GM12878 (cell line): ENCODE measurements at regions not wholly inside any gene's neighbourhood (a gene's known extent, or its start where the extent isn't known, plus 50 kb on each side); places are given as distances from the start of the nearest gene placed in this dataset.

Experiments used
- ATAC-seq: fragments of 200-7000 bp; cut with Tn5 transposase; 3 replicates; pipeline ENCODE4 v1.9.1; 2020; ENCODE audit warnings: mild to moderate bottlenecking, moderate library complexity
- BruUV-seq: library from RNA; stranded (reverse); fragments of 400-500 nt; replicated peaks from 2 replicates; lab custom pipeline; 2021; lab: Mats Ljungman, UMichigan
- CTCF ChIA-PET: fragments of 300-600 bp; sonication (Branson Sonifier 250); formaldehyde crosslinking; extraction: SDS; loops from one replicate; lab custom pipeline; 2021; ENCODE audit warnings: inconsistent platforms; lab: Yijun Ruan, JAX
- POLR2A ChIA-PET: fragments of 350-600 bp; formaldehyde crosslinking; extraction: SDS; loops from one replicate; lab custom pipeline; 2021; ENCODE audit warnings: inconsistent platforms; lab: Charles Lee
- RAD21 ChIA-PET: fragments of 300-600 bp; sonication (Branson Sonifier 250); formaldehyde crosslinking; loops from one replicate; lab custom pipeline; 2023; ENCODE audit warnings: antibody characterized with exemption; ENCODE audit not compliant: unreplicated experiment; lab: Charles Lee
- SMC1A ChIA-PET: fragments of 300-600 bp; sonication (Branson Sonifier 250); formaldehyde crosslinking; loops from one replicate; lab custom pipeline; 2023; ENCODE audit not compliant: unreplicated experiment, uncharacterized antibody; lab: Charles Lee
- DNase-seq: peaks from one replicate; pipeline ENCODE4 v3.0.0-alpha.2; 2011; ENCODE audit warnings: low read depth, low spot score
- FAIRE-seq: peaks from 3 replicates; lab custom pipeline; 2011; peaks lifted over from hg19 to GRCh38; lab: Jason Lieb, UNC
- H2AFZ ChIP-seq: 2 replicates; pipeline ENCODE4 v1.6.0; 2011; ENCODE audit warnings: low read depth, low read length, control low read depth; ENCODE audit not compliant: control insufficient read depth
- H3K27ac ChIP-seq: 2 replicates; pipeline ENCODE4 v1.5.1; 2011; ENCODE audit warnings: control low read depth; ENCODE audit not compliant: control insufficient read depth, insufficient read depth
- H3K27me3 ChIP-seq, 2 experiments: replicated peaks in 1 of 2; 2 replicates each; pipeline versions ENCODE4 v1.6.0 to v1.6.1; 2011; ENCODE audit warnings: low read length in 1 of 2; ENCODE audit not compliant: control insufficient read depth in 2 of 2, insufficient read depth in 2 of 2
- H3K36me3 ChIP-seq, 2 experiments: 2 replicates each; pipeline ENCODE4 v1.5.1; 2011; ENCODE audit warnings: low read length in 1 of 2; ENCODE audit not compliant: control insufficient read depth in 2 of 2, insufficient read depth in 2 of 2
- H3K4me1 ChIP-seq: 2 replicates; pipeline ENCODE4 v1.6.1; 2011; ENCODE audit warnings: mild to moderate bottlenecking, low read length, moderate library complexity, mixed read lengths; ENCODE audit not compliant: control insufficient read depth, insufficient read depth
- H3K4me2 ChIP-seq: 2 replicates; pipeline ENCODE4 v1.6.0; 2011; ENCODE audit warnings: control low read depth; ENCODE audit not compliant: control insufficient read depth, insufficient read depth
- H3K4me3 ChIP-seq: fragments of 200-600 bp; sonication (generic); 2 replicates; pipeline ENCODE4 v1.5.1; 2016
- H3K79me2 ChIP-seq: 2 replicates; pipeline ENCODE4 v1.6.0; 2011; ENCODE audit warnings: low read length; ENCODE audit not compliant: control insufficient read depth, insufficient read depth
- H3K9ac ChIP-seq: 2 replicates; pipeline ENCODE4 v1.8.0; 2011; ENCODE audit warnings: low read length, control low read depth, mixed read lengths; ENCODE audit not compliant: control insufficient read depth, insufficient read depth
- H3K9me3 ChIP-seq: replicated peaks from 3 replicates; pipeline ENCODE4 v1.5.1; 2011; ENCODE audit warnings: mild to moderate bottlenecking, low read length; ENCODE audit not compliant: control insufficient read depth, insufficient read depth
- H4K20me1 ChIP-seq: 2 replicates; pipeline ENCODE4 v1.6.0; 2011; ENCODE audit not compliant: control insufficient read depth, insufficient read depth
- ETV6 ChIP-seq, 2 experiments: fragments of 450-650 bp in 1 of 2; IDR thresholded peaks in 1 of 2; conservative IDR thresholded peaks in 1 of 2; 2 replicates each; pipeline ENCODE4 v1.6.1; 2014; ENCODE audit warnings: antibody characterized with exemption in 1 of 2, borderline replicate concordance in 1 of 2, low read depth in 1 of 2, mild to moderate bottlenecking in 1 of 2, moderate library complexity in 1 of 2
- HDAC6 ChIP-seq: fragments of 200-600 bp; sonication (generic); IDR thresholded peaks from one replicate; pipeline ENCODE4 v1.8.0; 2017; ENCODE audit warnings: antibody characterized with exemption; ENCODE audit not compliant: unreplicated experiment
- IKZF2 ChIP-seq, 2 experiments: fragments of 450-650 bp; IDR thresholded peaks; 2 replicates each; pipeline ENCODE4 v1.6.1; 2017; ENCODE audit warnings: mild to moderate bottlenecking in 2 of 2, moderate library complexity in 2 of 2
- JUNB ChIP-seq: IDR thresholded peaks from 2 replicates; pipeline ENCODE4 v1.6.1; 2016; ENCODE audit warnings: antibody characterized with exemption, mild to moderate bottlenecking
- MYC ChIP-seq: IDR thresholded peaks from 2 replicates; pipeline ENCODE4 v1.6.1; 2011; ENCODE audit warnings: mild to moderate bottlenecking, low read length, moderate library complexity, inconsistent platforms; ENCODE audit not compliant: insufficient read depth, insufficient replicate concordance, insufficient read length, severe bottlenecking
- NFXL1 ChIP-seq: fragments of 450-650 bp; IDR thresholded peaks from 2 replicates; pipeline ENCODE4 v1.6.1; 2017; ENCODE audit warnings: antibody characterized with exemption, mild to moderate bottlenecking, borderline replicate concordance
- NR2F1 ChIP-seq: fragments of 450-650 bp; conservative IDR thresholded peaks from 2 replicates; pipeline ENCODE4 v1.6.1; 2017; ENCODE audit warnings: mild to moderate bottlenecking
- NRF1 ChIP-seq: conservative IDR thresholded peaks from 2 replicates; pipeline ENCODE4 v1.6.1; 2011; ENCODE audit warnings: mild to moderate bottlenecking, low read depth, low read length, improper control_type of control experiment
- PRDM15 ChIP-seq: fragments of 450-650 bp; formaldehyde crosslinking; IDR thresholded peaks from 2 replicates; pipeline ENCODE4 v1.4.0; 2020; ENCODE audit warnings: mild to moderate bottlenecking, moderate library complexity
- SMARCA5 ChIP-seq: fragments of 450-650 bp; IDR thresholded peaks from 2 replicates; pipeline ENCODE4 v1.6.1; 2017; ENCODE audit warnings: mild to moderate bottlenecking
- ZBED1 ChIP-seq: IDR thresholded peaks from 2 replicates; pipeline ENCODE4 v1.6.1; 2016; ENCODE audit warnings: borderline replicate concordance
- WGBS: methylation state at CpG from one replicate; pipeline ENCODE4 v1.1.6; 2016; ENCODE audit warnings: low lambda C conversion rate; ENCODE audit not compliant: insufficient replicate concordance, insufficient coverage; ENCODE audit errors: missing lambda C conversion rate; 5-methylcytosine and 5-hydroxymethylcytosine counted together
- in situ Hi-C: fragments of 300-500 bp; cut with MboI; formaldehyde crosslinking; loops from 9 replicates; pipeline ENCODE4 v1.14.3; 2018; ENCODE audit warnings: mixed read lengths
- intact Hi-C: fragments of 100-400 bp; cut with micrococcal nuclease; formaldehyde crosslinking; loops from one replicate; pipeline ENCODE4 v1.14.2; 2022; ENCODE audit not compliant: unreplicated experiment
- TF ChIP-seq, protein P1 (sequence below): fragments of 450-650 bp; IDR thresholded peaks from 2 replicates; pipeline ENCODE4 v1.6.1; 2018; ENCODE audit warnings: mild to moderate bottlenecking, low read depth, moderate library complexity; ENCODE audit not compliant: partially characterized antibody
- TF ChIP-seq, protein P2 (sequence below): fragments of 150-350 bp; IDR thresholded peaks from 2 replicates; pipeline ENCODE4 v1.6.1; 2014; ENCODE audit warnings: mild to moderate bottlenecking, low read depth, low read length

DNA sequence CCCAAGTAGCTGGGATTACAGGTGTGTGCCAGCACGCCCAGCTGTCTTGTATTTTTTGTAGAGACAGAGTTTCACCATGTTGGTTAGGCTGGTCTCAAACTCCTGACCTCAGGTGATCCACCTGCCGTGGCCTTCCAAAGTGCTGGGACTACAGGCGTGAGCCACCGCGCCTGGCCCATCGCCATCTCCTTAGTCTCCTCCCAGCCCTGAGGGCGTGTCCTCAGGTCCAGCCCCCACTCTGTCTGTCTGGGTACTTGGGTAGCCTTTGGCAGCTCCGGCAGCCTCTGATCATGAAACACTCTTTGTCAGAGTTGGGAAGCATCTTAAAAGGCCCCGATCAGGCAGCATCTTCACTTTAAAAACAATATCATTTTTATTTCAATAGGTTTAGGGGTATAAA is 90.3 kb upstream of the DISP3 start (continued):
- no peak for TF ChIP-seq NFXL1

DNA sequence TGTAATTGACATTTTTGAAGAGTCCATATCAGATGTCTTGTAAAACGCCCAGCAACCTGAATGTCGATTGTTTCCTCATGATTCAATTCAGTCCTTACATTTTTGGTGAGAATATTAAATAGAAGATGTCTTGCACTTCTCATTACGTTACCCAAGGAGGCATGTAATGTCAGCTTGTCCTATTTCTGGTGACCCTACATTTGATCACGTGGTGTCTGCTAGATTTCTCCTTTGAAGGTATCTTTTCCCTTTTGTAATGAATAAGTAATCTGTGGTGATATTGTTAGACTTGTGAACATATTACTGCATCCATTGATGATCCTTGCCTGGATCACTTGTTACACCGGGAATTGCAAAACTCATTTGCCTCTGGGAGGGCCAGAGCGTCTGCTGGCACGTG is 87.6 kb upstream of the DISP3 start:
- WGBS = 9% methylated on average over 7 of the region's 7 CpGs
- intact Hi-C loops (no loop called here), in situ Hi-C loops (no loop called here)
- DNase-seq (no peak), ATAC-seq (no peak), FAIRE-seq (no peak)
- POLR2A ChIA-PET = interaction anchor here (0.6 kb wide), 1 partner anchor 9 kb away, joined by 3 read pairs; no protein-coding TSS in a partner anchor
- RAD21 ChIA-PET = no interaction called here
- no peaks in the 10 kb centered on the region for H3K9me3 ChIP-seq
- TF ChIP-seq PRDM15 (CRISPR knock-in tag) = no peak
- no peak for TF ChIP-seq SMARCA5
- TF ChIP-seq, protein P1, sequence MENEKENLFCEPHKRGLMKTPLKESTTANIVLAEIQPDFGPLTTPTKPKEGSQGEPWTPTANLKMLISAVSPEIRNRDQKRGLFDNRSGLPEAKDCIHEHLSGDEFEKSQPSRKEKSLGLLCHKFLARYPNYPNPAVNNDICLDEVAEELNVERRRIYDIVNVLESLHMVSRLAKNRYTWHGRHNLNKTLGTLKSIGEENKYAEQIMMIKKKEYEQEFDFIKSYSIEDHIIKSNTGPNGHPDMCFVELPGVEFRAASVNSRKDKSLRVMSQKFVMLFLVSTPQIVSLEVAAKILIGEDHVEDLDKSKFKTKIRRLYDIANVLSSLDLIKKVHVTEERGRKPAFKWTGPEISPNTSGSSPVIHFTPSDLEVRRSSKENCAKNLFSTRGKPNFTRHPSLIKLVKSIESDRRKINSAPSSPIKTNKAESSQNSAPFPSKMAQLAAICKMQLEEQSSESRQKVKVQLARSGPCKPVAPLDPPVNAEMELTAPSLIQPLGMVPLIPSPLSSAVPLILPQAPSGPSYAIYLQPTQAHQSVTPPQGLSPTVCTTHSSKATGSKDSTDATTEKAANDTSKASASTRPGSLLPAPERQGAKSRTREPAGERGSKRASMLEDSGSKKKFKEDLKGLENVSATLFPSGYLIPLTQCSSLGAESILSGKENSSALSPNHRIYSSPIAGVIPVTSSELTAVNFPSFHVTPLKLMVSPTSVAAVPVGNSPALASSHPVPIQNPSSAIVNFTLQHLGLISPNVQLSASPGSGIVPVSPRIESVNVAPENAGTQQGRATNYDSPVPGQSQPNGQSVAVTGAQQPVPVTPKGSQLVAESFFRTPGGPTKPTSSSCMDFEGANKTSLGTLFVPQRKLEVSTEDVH = no peak
- no peak for TF ChIP-seq MYC
- TF ChIP-seq HDAC6 = no peak
- no peak for TF ChIP-seq NR2F1
- no peak for TF ChIP-seq NRF1
- TF ChIP-seq JUNB = no peak
- TF ChIP-seq IKZF2 (IDR thresholded peaks at IDR 0.05) = no peak
- no peak for TF ChIP-seq ZBED1
- TF ChIP-seq ETV6 (conservative IDR thresholded peaks at IDR 0.05 in 1 of 2, IDR thresholded peaks at IDR 0.05 in 1 of 2; ENCODE audit: borderline replicate concordance in 1 of 2, low read depth in 1 of 2) = no peak
- TF ChIP-seq, protein P2, sequence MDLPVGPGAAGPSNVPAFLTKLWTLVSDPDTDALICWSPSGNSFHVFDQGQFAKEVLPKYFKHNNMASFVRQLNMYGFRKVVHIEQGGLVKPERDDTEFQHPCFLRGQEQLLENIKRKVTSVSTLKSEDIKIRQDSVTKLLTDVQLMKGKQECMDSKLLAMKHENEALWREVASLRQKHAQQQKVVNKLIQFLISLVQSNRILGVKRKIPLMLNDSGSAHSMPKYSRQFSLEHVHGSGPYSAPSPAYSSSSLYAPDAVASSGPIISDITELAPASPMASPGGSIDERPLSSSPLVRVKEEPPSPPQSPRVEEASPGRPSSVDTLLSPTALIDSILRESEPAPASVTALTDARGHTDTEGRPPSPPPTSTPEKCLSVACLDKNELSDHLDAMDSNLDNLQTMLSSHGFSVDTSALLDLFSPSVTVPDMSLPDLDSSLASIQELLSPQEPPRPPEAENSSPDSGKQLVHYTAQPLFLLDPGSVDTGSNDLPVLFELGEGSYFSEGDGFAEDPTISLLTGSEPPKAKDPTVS = no peak
- H3K9ac ChIP-seq = no peak overlapping the region
- peaks cover 0 to 3% of the 10 kb centered on the region in 2 experiments; a peak in 2 of 4 replicates for H3K27me3 ChIP-seq
- H4K20me1 ChIP-seq = no peaks in the 10 kb centered on the region
- CTCF ChIA-PET = no interaction called here
- no peaks in the 10 kb centered on the region for H3K36me3 ChIP-seq
- H3K4me1 ChIP-seq = no peaks in the 10 kb centered on the region
- H3K4me2 ChIP-seq = no peak overlapping the region
- BruUV-seq = no TSS peak
- no peaks in the 10 kb centered on the region for H3K79me2 ChIP-seq
- no peak overlapping the region for H3K27ac ChIP-seq
- H3K4me3 ChIP-seq = no peak overlapping the region
- SMC1A ChIA-PET = no interaction called here
- H2AFZ ChIP-seq = no peak overlapping the region
